ENCODE measurements at regions not wholly inside any gene's neighbourhood (a gene's known extent, or its start where the extent isn't known, plus 50 kb on each side); places are given as distances from the start of the nearest gene placed in this dataset.

DNA sequence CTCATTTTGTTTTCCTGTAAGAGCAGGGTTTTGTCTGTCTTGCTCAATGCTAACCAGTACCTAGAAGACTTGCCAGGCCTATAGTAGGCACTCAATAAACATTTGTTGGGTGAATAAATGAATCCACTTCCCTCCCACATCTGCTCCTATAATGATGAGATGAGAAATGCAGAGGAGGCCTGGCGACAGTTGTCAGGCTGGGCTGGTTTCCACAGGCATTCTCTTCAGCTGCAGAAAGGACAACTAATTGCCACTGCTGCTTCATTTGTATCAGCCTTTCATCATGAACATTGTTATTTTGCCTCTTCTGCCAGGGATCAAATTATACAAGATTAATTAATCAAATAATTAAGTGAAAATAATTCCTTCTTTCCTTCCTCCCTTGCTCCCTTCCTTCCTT is 82.0 kb upstream of the PTHLH start:
- Histone ChIP-seq H3K4me3 (no peak overlapping the region), H3K36me3 (no peaks in the 10 kb centered on the region), H3K27me3 (ENCODE audit: low read depth) (no peaks in the 10 kb centered on the region), H3K9me3 (replicated peaks) (no peaks in the 10 kb centered on the region), H3K27ac (replicated peaks) (no peak overlapping the region), H3K4me1 (peaks cover 6% of the 10 kb centered on the region)
- TF ChIP-seq, protein P1, sequence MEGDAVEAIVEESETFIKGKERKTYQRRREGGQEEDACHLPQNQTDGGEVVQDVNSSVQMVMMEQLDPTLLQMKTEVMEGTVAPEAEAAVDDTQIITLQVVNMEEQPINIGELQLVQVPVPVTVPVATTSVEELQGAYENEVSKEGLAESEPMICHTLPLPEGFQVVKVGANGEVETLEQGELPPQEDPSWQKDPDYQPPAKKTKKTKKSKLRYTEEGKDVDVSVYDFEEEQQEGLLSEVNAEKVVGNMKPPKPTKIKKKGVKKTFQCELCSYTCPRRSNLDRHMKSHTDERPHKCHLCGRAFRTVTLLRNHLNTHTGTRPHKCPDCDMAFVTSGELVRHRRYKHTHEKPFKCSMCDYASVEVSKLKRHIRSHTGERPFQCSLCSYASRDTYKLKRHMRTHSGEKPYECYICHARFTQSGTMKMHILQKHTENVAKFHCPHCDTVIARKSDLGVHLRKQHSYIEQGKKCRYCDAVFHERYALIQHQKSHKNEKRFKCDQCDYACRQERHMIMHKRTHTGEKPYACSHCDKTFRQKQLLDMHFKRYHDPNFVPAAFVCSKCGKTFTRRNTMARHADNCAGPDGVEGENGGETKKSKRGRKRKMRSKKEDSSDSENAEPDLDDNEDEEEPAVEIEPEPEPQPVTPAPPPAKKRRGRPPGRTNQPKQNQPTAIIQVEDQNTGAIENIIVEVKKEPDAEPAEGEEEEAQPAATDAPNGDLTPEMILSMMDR (IDR thresholded peaks at IDR 0.05; ENCODE audit: borderline replicate concordance): no peak
- DNase-seq: no peak
- intact Hi-C loops (cut with micrococcal nuclease): no loop called here

GRCh38 chr12:28057856-28058615 is 85.5 kb upstream of the PTHLH start:
- Histone ChIP-seq H3K4me1 (no peaks in the 10 kb centered on the region), H3K27me3 (ENCODE audit: low read depth) (no peaks in the 10 kb centered on the region), H3K36me3 (no peaks in the 10 kb centered on the region), H3K27ac (replicated peaks) (no peak overlapping the region), H3K4me3 (no peak overlapping the region), H3K9me3 (replicated peaks) (no peaks in the 10 kb centered on the region)
- TF ChIP-seq, protein P1 (IDR thresholded peaks at IDR 0.05; ENCODE audit: borderline replicate concordance): no peak
- intact Hi-C loops (cut with micrococcal nuclease): no loop called here
- no peak for DNase-seq

DNA sequence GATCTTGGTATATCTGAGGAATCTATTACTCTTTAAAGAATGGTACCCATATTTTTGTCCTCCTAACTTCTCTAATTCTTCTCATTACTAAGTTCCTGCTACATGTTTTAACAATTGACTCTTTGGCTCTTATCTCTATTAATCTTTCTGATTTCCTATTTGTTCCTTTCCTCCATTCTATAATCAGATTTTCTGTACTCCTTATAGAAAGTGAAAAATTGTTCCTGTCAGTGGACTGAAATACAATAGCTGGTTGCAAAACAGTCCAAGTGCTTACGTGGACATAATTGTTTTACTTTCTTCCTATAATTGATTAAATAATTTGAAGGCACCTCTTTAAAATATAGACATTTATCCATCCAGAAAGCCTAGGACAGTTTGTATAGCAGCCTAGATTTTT is 86.7 kb upstream of the PTHLH start:
- no peak overlapping the region for H3K4me3 ChIP-seq
- no peaks in the 10 kb centered on the region for H3K27me3 ChIP-seq (ENCODE audit: low read depth)
- no peak overlapping the region for H3K27ac ChIP-seq (replicated peaks)
- H3K4me1 ChIP-seq: no peaks in the 10 kb centered on the region
- H3K9me3 ChIP-seq (replicated peaks): no peaks in the 10 kb centered on the region
- H3K36me3 ChIP-seq: no peaks in the 10 kb centered on the region
- DNase-seq: no peak
- intact Hi-C loops (cut with micrococcal nuclease): no loop called here
- TF ChIP-seq, protein P1 (IDR thresholded peaks at IDR 0.05; ENCODE audit: borderline replicate concordance): no peak

GRCh38 chr12:28059668-28060067 is 87.1 kb upstream of the PTHLH start:
- no peaks in the 10 kb centered on the region for H3K36me3 ChIP-seq
- H3K4me1 ChIP-seq: no peaks in the 10 kb centered on the region
- no peaks in the 10 kb centered on the region for H3K27me3 ChIP-seq (ENCODE audit: low read depth)
- intact Hi-C loops (cut with micrococcal nuclease): no loop called here
- DNase-seq: no peak
- no peaks in the 10 kb centered on the region for H3K9me3 ChIP-seq (replicated peaks)
- no peak overlapping the region for H3K4me3 ChIP-seq
- TF ChIP-seq, protein P1 (IDR thresholded peaks at IDR 0.05; ENCODE audit: borderline replicate concordance): no peak
- H3K27ac ChIP-seq (replicated peaks): no peak overlapping the region

DNA sequence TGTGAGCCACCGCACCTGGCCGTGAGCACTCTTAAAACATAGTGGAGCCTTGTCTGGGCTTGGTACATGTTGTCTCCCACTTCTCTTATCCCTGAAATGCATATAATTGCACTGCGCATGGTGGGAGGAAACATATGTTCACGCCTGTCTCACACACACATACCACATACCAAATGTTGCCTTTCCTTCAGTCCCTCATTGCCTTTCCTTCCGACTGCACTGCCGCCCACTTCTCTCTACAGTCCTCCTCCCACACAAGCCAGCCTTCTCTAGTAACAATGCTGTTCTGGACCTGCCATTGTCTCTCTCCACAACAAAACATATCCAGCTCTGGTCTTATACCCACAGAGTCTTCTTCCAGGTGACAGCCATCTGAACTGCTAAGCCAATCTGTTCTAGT is 88.3 kb upstream of the PTHLH start:
- Histone ChIP-seq H3K27ac (replicated peaks) (no peak overlapping the region), H3K4me1 (no peaks in the 10 kb centered on the region), H3K27me3 (ENCODE audit: low read depth) (no peaks in the 10 kb centered on the region), H3K4me3 (no peak overlapping the region), H3K9me3 (replicated peaks) (no peaks in the 10 kb centered on the region), H3K36me3 (no peaks in the 10 kb centered on the region)
- intact Hi-C loops (cut with micrococcal nuclease): no loop called here
- TF ChIP-seq, protein P1 (IDR thresholded peaks at IDR 0.05; ENCODE audit: borderline replicate concordance): no peak
- no peak for DNase-seq
